Psoas muscle (tissue), 7 donors: ENCODE measurements at regions not wholly inside any gene's neighbourhood (a gene's known extent, or its start where the extent isn't known, plus 50 kb on each side); places are given as distances from the start of the nearest gene placed in this dataset.

Experiments used
- ATAC-seq, 4 donors: fragments of 200-7000 bp; cut with Tn5 transposase; one replicate each; pipeline ENCODE4 v1.9.1; 2020; ENCODE audit warnings: moderate library complexity in 3 of 4, mild to moderate bottlenecking in 2 of 4
- DNase-seq, 2 donors: peaks; one replicate each; pipeline ENCODE4 v3.0.0-alpha.2; 2020
- H3K27ac ChIP-seq: fragments of 200-600 bp; one replicate; pipeline ENCODE4 v1.8.0; 2022
- H3K27me3 ChIP-seq, 3 donors: fragments of 200-600 bp in 1 of 3; one replicate each; pipeline versions ENCODE4 v1.6.1 to v1.8.0; 2013 to 2022; ENCODE audit warnings: low read length in 2 of 3, mild to moderate bottlenecking in 2 of 3, moderate library complexity in 1 of 3; ENCODE audit not compliant: insufficient read depth in 3 of 3
- H3K36me3 ChIP-seq, 2 donors: fragments of 200-600 bp in 1 of 2; one replicate each; pipeline versions ENCODE4 v1.6.1 to v1.8.0; 2013 to 2022; ENCODE audit warnings: low read depth in 1 of 2, mild to moderate bottlenecking in 1 of 2, moderate library complexity in 1 of 2; ENCODE audit not compliant: insufficient read depth in 1 of 2
- H3K4me1 ChIP-seq: fragments of 200-600 bp; one replicate; pipeline ENCODE4 v1.8.0; 2022
- H3K4me3 ChIP-seq: fragments of 200-600 bp; one replicate; pipeline ENCODE4 v1.8.0; 2022; ENCODE audit warnings: mild to moderate bottlenecking
- H3K9me3 ChIP-seq: fragments of 200-600 bp; one replicate; pipeline ENCODE4 v1.8.0; 2022
- WGBS, 3 donors: extraction: QIAGEN DNeasy Blood & Tissue Kit; methylation state at CpG; one replicate each; pipeline versions ENCODE4 v1.1.6 to v1.1.7; 2013; 5-methylcytosine and 5-hydroxymethylcytosine counted together
- intact Hi-C, 2 donors: fragments of 100-400 bp; cut with DNase I; formaldehyde crosslinking; loops; one replicate each; pipeline versions ENCODE4 v1.11.0 to v1.14.2; 2022
- TF ChIP-seq, protein P1 (sequence below): fragments of 200-600 bp; IDR thresholded peaks from one replicate; pipeline ENCODE4 v1.8.0; 2022; ENCODE audit warnings: antibody characterized with exemption
- donor health status: healthy with polysubstance abuse.
- donor health status: DM: no; HTN: no; CAD: no; lungs with moderate emphysema.
- donor health status: Bipolar disorder and iron deficiency.
- donor health status: healthy.
- donor health status: DM: yes; HTN: yes; CAD: no.
- donor health status: DM: no; HTN: no; CAD: no.
- donor health status: DM: yes; HTN: yes; CAD: no.

- H3K4me1 ChIP-seq, result no peaks in the 10 kb centered on the region
- H3K4me3 ChIP-seq, result no peak overlapping the region
- no peaks in the 10 kb centered on the region for H3K27me3 ChIP-seq
- DNase-seq (no peak), ATAC-seq (no peak)
- no peak overlapping the region for H3K27ac ChIP-seq
- TF ChIP-seq, protein P1, sequence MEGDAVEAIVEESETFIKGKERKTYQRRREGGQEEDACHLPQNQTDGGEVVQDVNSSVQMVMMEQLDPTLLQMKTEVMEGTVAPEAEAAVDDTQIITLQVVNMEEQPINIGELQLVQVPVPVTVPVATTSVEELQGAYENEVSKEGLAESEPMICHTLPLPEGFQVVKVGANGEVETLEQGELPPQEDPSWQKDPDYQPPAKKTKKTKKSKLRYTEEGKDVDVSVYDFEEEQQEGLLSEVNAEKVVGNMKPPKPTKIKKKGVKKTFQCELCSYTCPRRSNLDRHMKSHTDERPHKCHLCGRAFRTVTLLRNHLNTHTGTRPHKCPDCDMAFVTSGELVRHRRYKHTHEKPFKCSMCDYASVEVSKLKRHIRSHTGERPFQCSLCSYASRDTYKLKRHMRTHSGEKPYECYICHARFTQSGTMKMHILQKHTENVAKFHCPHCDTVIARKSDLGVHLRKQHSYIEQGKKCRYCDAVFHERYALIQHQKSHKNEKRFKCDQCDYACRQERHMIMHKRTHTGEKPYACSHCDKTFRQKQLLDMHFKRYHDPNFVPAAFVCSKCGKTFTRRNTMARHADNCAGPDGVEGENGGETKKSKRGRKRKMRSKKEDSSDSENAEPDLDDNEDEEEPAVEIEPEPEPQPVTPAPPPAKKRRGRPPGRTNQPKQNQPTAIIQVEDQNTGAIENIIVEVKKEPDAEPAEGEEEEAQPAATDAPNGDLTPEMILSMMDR, result no peak
- intact Hi-C loops, result no loop called here
- H3K9me3 ChIP-seq, result no peaks in the 10 kb centered on the region
- no peaks in the 10 kb centered on the region for H3K36me3 ChIP-seq
- WGBS, 3 donors, result 85 to 88% (median 86%) methylated on average over 4 of the region's 4 CpGs
These were observed 171.6 kb upstream of the PDE3A start for GRCh38 chr12:20196767-20197166.

DNA sequence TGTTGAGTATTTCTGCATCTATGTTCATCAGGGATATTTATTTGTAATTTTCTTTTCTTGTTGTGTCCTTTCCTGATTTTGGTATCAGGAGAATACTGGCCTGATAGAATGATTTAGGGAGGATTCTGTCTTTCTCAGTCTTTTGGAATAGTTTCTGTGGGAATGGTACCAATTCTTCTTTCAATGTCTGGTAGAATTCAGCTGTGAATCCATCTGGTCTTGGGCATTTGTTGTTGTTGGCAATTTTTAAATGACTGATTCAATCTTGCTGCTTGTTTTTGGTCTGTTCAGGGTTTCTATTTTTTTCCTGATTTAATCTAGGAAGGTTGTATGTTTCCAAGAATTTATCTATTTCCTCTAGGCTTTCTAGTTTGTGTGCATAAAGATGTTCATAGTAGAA, 170.9 kb upstream of the PDE3A start:
- Histone ChIP-seq H3K4me3 (no peak overlapping the region), H3K4me1 (no peaks in the 10 kb centered on the region), H3K27ac (no peak overlapping the region), H3K36me3 (no peaks in the 10 kb centered on the region), H3K27me3 (no peaks in the 10 kb centered on the region), H3K9me3 (no peaks in the 10 kb centered on the region)
- TF ChIP-seq, protein P1, result no peak
- intact Hi-C loops, result no loop called here
- DNase-seq, result no peak
- no peak for ATAC-seq

GRCh38 chr12:20199780-20200179, 168.6 kb upstream of the PDE3A start:
- ATAC-seq (no peak), DNase-seq (no peak)
- H3K27ac ChIP-seq, result no peak overlapping the region
- intact Hi-C loops, result no loop called here
- no peaks in the 10 kb centered on the region for H3K27me3 ChIP-seq
- H3K9me3 ChIP-seq, result no peaks in the 10 kb centered on the region
- no peaks in the 10 kb centered on the region for H3K36me3 ChIP-seq
- no peaks in the 10 kb centered on the region for H3K4me1 ChIP-seq
- WGBS, 3 donors, result 87 to 92% (median 90%) methylated on average over 3 of the region's 3 CpGs
- TF ChIP-seq, protein P1, result no peak
- no peak overlapping the region for H3K4me3 ChIP-seq

- Histone ChIP-seq H3K27ac (no peak overlapping the region), H3K4me1 (no peaks in the 10 kb centered on the region), H3K27me3 (no peaks in the 10 kb centered on the region), H3K4me3 (no peak overlapping the region), H3K9me3 (no peaks in the 10 kb centered on the region), H3K36me3 (no peaks in the 10 kb centered on the region)
- intact Hi-C loops, result no loop called here
- DNase-seq, result no peak
- no peak for ATAC-seq
- TF ChIP-seq, protein P1, result no peak
These were observed 166.6 kb upstream of the PDE3A start for GRCh38 chr12:20201733-20202132.

- WGBS, 3 donors, result 64 to 86% (median 78%) methylated on average over 2 of the region's 2 CpGs
- no peak for ATAC-seq
- Histone ChIP-seq H3K4me3 (no peak overlapping the region), H3K36me3 (no peaks in the 10 kb centered on the region), H3K4me1 (no peaks in the 10 kb centered on the region), H3K27me3 (no peaks in the 10 kb centered on the region), H3K9me3 (no peaks in the 10 kb centered on the region), H3K27ac (no peak overlapping the region)
- intact Hi-C loops, result no loop called here
- DNase-seq, result no peak
- TF ChIP-seq, protein P1, result no peak
These were observed 162.5 kb upstream of the PDE3A start for GRCh38 chr12:20205854-20206253.
